Bronchial epithelial cell (primary cell): ENCODE measurements at regions not wholly inside any gene's neighbourhood (a gene's known extent, or its start where the extent isn't known, plus 50 kb on each side); places are given as distances from the start of the nearest gene placed in this dataset.
A peak's percentile ranks its signal among the peaks of the same experiment; 100 is the strongest.

ENCODE experiments used
- DNase-seq: peaks from one replicate; pipeline ENCODE4 v3.0.0-alpha.2; 2010; ENCODE audit warnings: low read depth
- FAIRE-seq: peaks from 2 replicates; lab custom pipeline; 2011; peaks lifted over from hg19 to GRCh38; lab: Jason Lieb, UNC
- H3K27me3 ChIP-seq: 2 replicates; pipeline ENCODE4 v1.5.1; 2011; ENCODE audit warnings: low read length; ENCODE audit not compliant: control insufficient read depth, insufficient read depth
- H3K36me3 ChIP-seq: 2 replicates; pipeline ENCODE4 v1.5.1; 2011; ENCODE audit warnings: low read length; ENCODE audit not compliant: control insufficient read depth, insufficient read depth
- H3K4me3 ChIP-seq: 2 replicates; pipeline ENCODE4 v1.5.1; 2011; ENCODE audit warnings: mild to moderate bottlenecking, low read depth, low read length, control low read depth
- CTCF ChIP-seq: IDR thresholded peaks from 2 replicates; pipeline ENCODE4 v1.5.1; 2011; ENCODE audit warnings: mild to moderate bottlenecking, moderate library complexity, low read length, control low read depth, inconsistent platforms; ENCODE audit not compliant: insufficient read depth, severe bottlenecking

DNA sequence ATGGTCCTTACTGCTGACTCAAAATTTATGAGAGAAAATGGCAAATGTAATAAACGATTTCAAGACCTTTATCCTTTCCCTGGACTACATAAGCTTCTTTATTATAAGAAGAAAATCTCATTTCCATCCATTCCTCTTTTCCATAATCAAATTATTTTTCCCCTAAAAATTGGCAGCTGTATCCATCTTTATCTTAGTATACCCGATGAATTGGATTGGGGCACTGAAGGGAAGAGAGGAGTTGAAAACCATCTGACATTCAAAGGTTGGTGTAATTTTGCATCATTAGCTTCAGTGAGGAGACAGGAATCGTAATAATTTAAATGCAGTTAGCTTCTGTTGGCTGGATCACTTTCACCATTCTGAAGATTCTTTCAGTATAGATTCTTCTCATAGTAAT lies 574.1 kb downstream of the XIRP2 start:
- FAIRE-seq, result no peak
- DNase-seq, result no peak
- no peaks in the 10 kb centered on the region for H3K27me3 ChIP-seq
- no peak for TF ChIP-seq CTCF
- H3K36me3 ChIP-seq, result no peaks in the 10 kb centered on the region
- no peak overlapping the region for H3K4me3 ChIP-seq

GRCh38 chr2:167454036-167454435 lies 565.8 kb downstream of the XIRP2 start:
- no peaks in the 10 kb centered on the region for H3K36me3 ChIP-seq
- no peaks in the 10 kb centered on the region for H3K27me3 ChIP-seq
- DNase-seq, result no peak
- no peak for FAIRE-seq
- no peak overlapping the region for H3K4me3 ChIP-seq
- TF ChIP-seq CTCF, result no peak

- TF ChIP-seq CTCF, result no peak
- no peaks in the 10 kb centered on the region for H3K36me3 ChIP-seq
- H3K27me3 ChIP-seq, result no peaks in the 10 kb centered on the region
- DNase-seq, result no peak
- no peak overlapping the region for H3K4me3 ChIP-seq
- FAIRE-seq, result no peak
Observed at GRCh38 chr2:167451496-167452289, 563.4 kb downstream of the XIRP2 start.

DNA sequence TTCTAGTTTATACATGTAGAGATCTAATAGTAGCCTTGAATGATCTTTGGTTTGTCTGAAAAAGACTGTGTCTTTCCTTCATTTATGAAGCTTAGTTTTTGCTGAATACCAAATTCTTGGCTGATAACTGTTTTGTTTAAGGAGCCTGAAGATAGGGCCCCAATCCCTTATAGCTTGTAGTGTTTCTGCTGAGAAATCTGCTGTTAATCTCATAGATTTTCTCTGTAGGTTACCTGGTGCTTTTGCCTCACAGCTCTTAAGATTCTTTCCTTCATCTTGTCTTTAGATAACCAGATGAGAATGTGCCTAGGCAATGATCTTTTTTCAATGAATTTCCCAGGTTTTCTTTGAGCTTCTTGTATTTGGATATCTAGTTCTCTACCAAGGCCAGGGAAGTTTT lies 562.1 kb downstream of the XIRP2 start:
- TF ChIP-seq CTCF, result no peak
- no peak for FAIRE-seq
- DNase-seq, result no peak
- H3K4me3 ChIP-seq, result no peak overlapping the region
- H3K27me3 ChIP-seq, result no peaks in the 10 kb centered on the region
- no peaks in the 10 kb centered on the region for H3K36me3 ChIP-seq

GRCh38 chr2:167440382-167440781 lies 552.1 kb downstream of the XIRP2 start:
- Histone ChIP-seq H3K36me3 (no peaks in the 10 kb centered on the region), H3K4me3 (no peak overlapping the region), H3K27me3 (no peaks in the 10 kb centered on the region)
- no peak for DNase-seq
- no peak for TF ChIP-seq CTCF
- FAIRE-seq, result no peak

DNA sequence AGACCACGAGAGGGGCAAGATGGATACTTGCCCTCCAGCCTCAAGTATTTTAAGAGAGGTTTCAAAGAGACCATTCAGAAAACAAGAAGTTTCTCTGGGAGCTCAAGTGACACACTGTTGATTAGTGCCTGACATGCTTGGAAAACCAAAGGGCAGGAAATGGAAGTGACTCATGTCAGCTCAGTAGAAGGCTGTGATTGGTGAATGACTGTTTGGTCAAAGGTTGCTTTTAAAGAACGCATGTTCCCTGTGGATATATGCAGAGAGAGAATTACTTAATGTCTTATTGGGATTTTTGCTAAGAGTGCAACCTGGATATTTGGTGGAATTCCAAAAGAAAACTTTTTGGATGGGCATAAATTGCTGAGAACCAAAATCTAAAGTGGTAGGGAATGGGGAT lies 549.9 kb downstream of the XIRP2 start:
- no peak for FAIRE-seq
- Histone ChIP-seq H3K36me3 (no peaks in the 10 kb centered on the region), H3K27me3 (no peaks in the 10 kb centered on the region), H3K4me3 (no peak overlapping the region)
- DNase-seq, result peak; percentile 69
- TF ChIP-seq CTCF, result no peak
